Activated naive CD4-positive, alpha-beta T cell treated with anti-CD3 and anti-CD28 coated beads, Interleukin-2, amount 50 U/mL, for 72 hours (primary cell): ENCODE measurements at regions not wholly inside any gene's neighbourhood (a gene's known extent, or its start where the extent isn't known, plus 50 kb on each side); places are given as distances from the start of the nearest gene placed in this dataset.
A peak's percentile ranks its signal among the peaks of the same experiment; 100 is the strongest.
"Not testable (repeated sequence)": the region's sequence is repeated elsewhere in the genome, so short reads cannot be mapped to it uniquely, and the experiment has no call there.

Source experiments
- ATAC-seq, 2 donors: fragments of 150-1000 bp; cut with Tn5 transposase; 2 replicates each; pipeline ENCODE4 v1.10.0; 2021; ENCODE audit warnings: mild to moderate bottlenecking in 2 of 2, moderate library complexity in 2 of 2
- DNase-seq, 2 donors: peaks; one replicate each; pipeline ENCODE4 v3.0.0; 2021 to 2022; ENCODE audit warnings: low spot score in 2 of 2
- H3K27ac Mint-ChIP-seq, 2 donors: one replicate each; pipeline ENCODE4 v1.8.0; 2022; ENCODE audit warnings: mild to moderate bottlenecking in 2 of 2, mixed read lengths in 2 of 2
- H3K36me3 Mint-ChIP-seq, 2 donors: one replicate each; pipeline ENCODE4 v1.8.0; 2022; ENCODE audit warnings: mixed read lengths in 2 of 2
- H3K9me3 Mint-ChIP-seq, 2 donors: one replicate each; pipeline ENCODE4 v1.8.0; 2022; ENCODE audit warnings: mixed read lengths in 2 of 2

- H3K27ac Mint-ChIP-seq, result no peak overlapping the region
- no peak for DNase-seq
- no peaks in the 10 kb centered on the region for H3K36me3 Mint-ChIP-seq
- peak in 1 of 2 donors; percentile 58 for ATAC-seq
- H3K9me3 Mint-ChIP-seq, result no peaks in the 10 kb centered on the region
Measured at GRCh38 chr9:100690438-100690837, 112.6 kb downstream of the CAVIN4 start.

GRCh38 chr9:100697339-100697738 is 119.5 kb downstream of the CAVIN4 start:
- DNase-seq (no peak), ATAC-seq (no peak)
- Mint-ChIP-seq H3K36me3 (no peaks in the 10 kb centered on the region), H3K9me3 (no peaks in the 10 kb centered on the region), H3K27ac (no peak overlapping the region)

- Mint-ChIP-seq H3K9me3 (no peaks in the 10 kb centered on the region), H3K27ac (no peak overlapping the region), H3K36me3 (no peaks in the 10 kb centered on the region)
- no peak for ATAC-seq
- DNase-seq, result no peak
Measured at GRCh38 chr9:100698945-100699344, 121.1 kb downstream of the CAVIN4 start.

DNA sequence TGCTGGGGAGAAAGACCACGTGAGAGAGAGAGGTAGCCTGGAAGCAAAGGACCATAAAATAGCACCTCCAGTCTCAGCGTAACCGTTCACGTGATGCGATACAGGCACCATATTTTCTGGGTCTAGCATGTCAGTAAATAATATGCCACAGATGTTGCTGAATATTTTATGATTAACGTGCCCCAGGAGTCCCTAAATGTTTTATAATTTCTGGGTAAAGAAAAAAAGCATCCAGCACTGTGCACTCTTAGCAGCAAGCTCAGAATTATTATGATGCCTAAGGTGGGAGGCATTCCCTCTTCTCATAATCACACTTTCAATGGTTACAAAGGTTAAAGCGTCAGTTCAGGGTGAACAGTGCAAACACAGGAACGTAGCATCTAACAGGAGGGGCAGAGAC is 121.8 kb downstream of the CAVIN4 start:
- Mint-ChIP-seq H3K9me3 (no peaks in the 10 kb centered on the region), H3K36me3 (no peaks in the 10 kb centered on the region), H3K27ac (no peak overlapping the region)
- ATAC-seq (no peak), DNase-seq (no peak)

- DNase-seq (peak in 1 of 2 donors; percentile 22), ATAC-seq (peak in 1 of 2 donors; percentile 64)
- H3K27ac Mint-ChIP-seq, result no peak overlapping the region
- H3K9me3 Mint-ChIP-seq, result no peaks in the 10 kb centered on the region
- H3K36me3 Mint-ChIP-seq, result no peaks in the 10 kb centered on the region
Measured at GRCh38 chr9:100700689-100701318, 122.9 kb downstream of the CAVIN4 start.

GRCh38 chr9:100714372-100715099 is 136.7 kb downstream of the CAVIN4 start:
- DNase-seq (peak in 1 of 2 donors; percentile 70), ATAC-seq (no peak)
- H3K36me3 Mint-ChIP-seq, result peaks cover 0 to 7% of the 10 kb centered on the region in 2 donors
- H3K27ac Mint-ChIP-seq, result no peak overlapping the region
- H3K9me3 Mint-ChIP-seq, result peaks cover 4 to 10% of the 10 kb centered on the region in 2 donors

- no peak overlapping the region for H3K27ac Mint-ChIP-seq
- DNase-seq (no peak), ATAC-seq (no peak)
- peaks cover 4 to 10% of the 10 kb centered on the region in 2 donors for H3K9me3 Mint-ChIP-seq
- peaks cover 0 to 7% of the 10 kb centered on the region in 2 donors for H3K36me3 Mint-ChIP-seq
Measured at GRCh38 chr9:100715100-100715380, 137.2 kb downstream of the CAVIN4 start.

- Mint-ChIP-seq H3K36me3 (no peaks in the 10 kb centered on the region), H3K9me3 (no peaks in the 10 kb centered on the region), H3K27ac (no peak overlapping the region)
- DNase-seq, result no peak
- no peak for ATAC-seq
Measured at GRCh38 chr9:100718717-100719116, 140.8 kb downstream of the CAVIN4 start.

DNA sequence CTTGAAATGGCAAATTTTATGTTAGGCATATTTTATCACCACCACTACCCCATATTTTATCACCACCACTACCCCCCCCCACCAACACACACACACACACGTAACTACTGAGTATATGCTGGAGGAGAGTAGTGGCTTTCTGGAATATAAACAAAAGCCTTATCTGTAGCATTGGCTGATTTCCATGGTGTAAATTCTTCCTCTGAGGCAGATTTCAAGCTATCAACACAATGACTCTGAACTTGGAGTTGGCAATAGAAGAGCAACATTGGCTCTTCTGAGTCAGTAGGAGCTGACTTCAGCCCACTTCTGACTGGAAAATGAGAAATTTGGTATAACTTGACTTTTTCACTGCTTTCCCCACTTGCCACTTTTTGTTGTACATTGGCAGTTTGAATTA is 143.0 kb downstream of the CAVIN4 start:
- DNase-seq (no peak), ATAC-seq (no peak)
- Mint-ChIP-seq H3K27ac (no peak overlapping the region), H3K36me3 (no peaks in the 10 kb centered on the region), H3K9me3 (no peaks in the 10 kb centered on the region)

DNA sequence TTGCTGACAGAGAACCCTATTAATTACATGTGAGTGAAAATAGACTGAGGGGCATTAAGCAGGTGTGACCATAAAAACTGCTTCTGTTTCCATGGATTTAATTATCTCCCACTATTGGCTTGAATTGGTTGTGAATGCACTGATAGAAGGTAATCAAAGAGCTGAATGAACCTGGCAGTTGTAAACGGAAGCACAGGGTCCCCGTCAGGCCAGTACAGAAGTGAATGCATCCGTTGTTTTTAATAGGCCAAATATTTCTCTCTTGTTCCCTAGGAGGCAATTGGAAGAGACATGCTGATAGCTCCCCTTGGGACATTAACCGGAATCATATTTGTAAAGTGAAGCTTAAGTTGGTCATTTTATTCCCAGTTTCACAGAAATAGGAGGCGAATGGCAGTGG is 147.0 kb downstream of the CAVIN4 start:
- no peak for ATAC-seq
- no peaks in the 10 kb centered on the region for H3K9me3 Mint-ChIP-seq
- H3K27ac Mint-ChIP-seq, result no peak overlapping the region
- no peak for DNase-seq
- no peaks in the 10 kb centered on the region for H3K36me3 Mint-ChIP-seq

GRCh38 chr9:100725371-100725770 is 147.5 kb downstream of the CAVIN4 start:
- Mint-ChIP-seq H3K36me3 (no peaks in the 10 kb centered on the region), H3K9me3 (no peaks in the 10 kb centered on the region), H3K27ac (no peak overlapping the region)
- no peak for ATAC-seq
- no peak for DNase-seq

GRCh38 chr9:100729336-100729895 is 151.5 kb downstream of the CAVIN4 start:
- H3K27ac Mint-ChIP-seq, result no peak overlapping the region
- DNase-seq (no peak), ATAC-seq (no peak)
- no peaks in the 10 kb centered on the region for H3K36me3 Mint-ChIP-seq
- no peaks in the 10 kb centered on the region for H3K9me3 Mint-ChIP-seq

DNA sequence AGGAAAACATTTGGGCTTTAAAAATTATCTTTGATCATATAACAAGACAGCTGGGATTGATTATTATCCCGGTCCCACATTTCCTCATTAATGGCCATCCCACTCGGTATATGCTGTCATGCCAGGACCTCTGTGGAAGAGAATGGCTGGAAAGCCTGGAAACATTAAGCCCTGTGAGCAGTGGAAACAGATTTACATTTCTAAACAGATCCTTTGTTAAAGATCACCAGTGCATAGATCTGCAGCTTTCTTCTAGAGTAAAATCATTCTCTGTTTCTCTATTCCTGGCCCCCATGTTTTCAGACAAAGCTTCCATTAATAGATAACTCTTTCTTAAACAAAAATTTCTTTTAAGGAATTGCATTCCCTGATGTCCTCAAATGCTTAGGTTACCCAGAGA is 152.2 kb downstream of the CAVIN4 start:
- DNase-seq (no peak), ATAC-seq (no peak)
- H3K36me3 Mint-ChIP-seq, result no peaks in the 10 kb centered on the region
- H3K9me3 Mint-ChIP-seq, result peaks cover 0 to 3% of the 10 kb centered on the region in 2 donors
- no peak overlapping the region for H3K27ac Mint-ChIP-seq

GRCh38 chr9:100731038-100731556 is 153.2 kb downstream of the CAVIN4 start:
- Mint-ChIP-seq H3K27ac (no peak overlapping the region), H3K36me3 (no peaks in the 10 kb centered on the region), H3K9me3 (peaks cover 0 to 3% of the 10 kb centered on the region in 2 donors)
- ATAC-seq (no peak), DNase-seq (no peak)

- ATAC-seq (no peak), DNase-seq (no peak)
- Mint-ChIP-seq H3K36me3 (no peaks in the 10 kb centered on the region), H3K9me3 (peaks cover 1 to 3% of the 10 kb centered on the region in 2 donors), H3K27ac (no peak overlapping the region)
Measured at GRCh38 chr9:100731557-100731956, 153.7 kb downstream of the CAVIN4 start.

DNA sequence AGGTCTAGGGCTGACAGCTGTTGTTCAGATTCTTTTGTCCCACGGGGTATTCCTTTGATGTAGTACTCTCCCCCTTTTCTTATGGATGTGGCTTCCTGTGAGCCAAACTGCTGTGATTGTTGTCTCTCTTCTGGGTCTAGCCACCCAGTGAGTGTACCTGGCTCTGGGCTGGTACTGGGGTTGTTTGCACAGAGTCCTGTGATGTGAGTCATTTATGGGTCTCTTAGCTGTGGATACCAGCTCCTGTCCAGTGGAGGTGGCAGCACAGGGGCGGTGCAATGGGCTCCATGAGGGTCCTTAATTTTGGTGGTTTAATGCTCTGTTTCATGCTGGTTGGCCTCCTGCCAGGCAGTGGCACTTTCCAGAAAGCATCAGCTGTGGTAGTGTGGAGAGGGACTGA is 161.3 kb downstream of the CAVIN4 start:
- no peak overlapping the region for H3K27ac Mint-ChIP-seq

GRCh38 chr9:100739666-100740065 is 161.8 kb downstream of the CAVIN4 start:
- no peak for DNase-seq
- no peak for ATAC-seq
- no peaks in the 10 kb centered on the region for H3K36me3 Mint-ChIP-seq

More for the DNA sequence above, 161.3 kb downstream of the CAVIN4 start:
- Mint-ChIP-seq H3K9me3 (peaks cover 34 to 38% of the 10 kb centered on the region in 2 donors), H3K36me3 (no peaks in the 10 kb centered on the region)
- no peak for ATAC-seq
- DNase-seq, result no peak

DNA sequence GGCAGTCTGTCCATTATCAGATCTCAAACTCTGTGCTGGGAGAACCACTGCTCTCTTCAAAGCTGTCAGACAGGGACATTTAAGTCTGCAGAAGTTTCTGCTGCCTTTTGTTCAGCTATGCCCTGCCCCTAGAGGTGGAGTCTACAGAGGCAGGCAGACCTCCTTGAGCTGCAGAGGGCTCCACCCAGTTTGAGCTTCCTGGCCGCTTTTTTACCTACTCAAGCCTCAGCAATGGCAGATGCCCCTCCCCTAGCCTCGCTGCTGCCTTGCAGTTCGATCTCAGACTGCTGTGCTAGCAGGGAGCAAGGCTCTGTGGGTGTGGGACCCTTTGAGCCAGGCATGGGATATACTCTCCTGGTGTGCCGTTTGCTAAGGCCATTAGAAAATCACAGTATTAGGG is 171.1 kb downstream of the CAVIN4 start:
- ATAC-seq, H3K36me3 Mint-ChIP-seq, H3K27ac Mint-ChIP-seq, DNase-seq: not testable (repeated sequence)
- peaks cover 5 to 11% of the 10 kb centered on the region in 2 donors for H3K9me3 Mint-ChIP-seq

More at GRCh38 chr9:100739666-100740065, 161.8 kb downstream of the CAVIN4 start:
- Mint-ChIP-seq H3K9me3 (peaks cover 34 to 38% of the 10 kb centered on the region in 2 donors), H3K27ac (no peak overlapping the region)
